NOMO-1 (cell line): ENCODE measurements at regions not wholly inside any gene's neighbourhood (a gene's known extent, or its start where the extent isn't known, plus 50 kb on each side); places are given as distances from the start of the nearest gene placed in this dataset.

Experiments used
- DNase-seq, 2 experiments: peaks; one replicate each; lab custom pipeline; 2025; ENCODE audit not compliant: unreplicated experiment in 2 of 2; lab: John Stamatoyannopoulos, UW

DNA sequence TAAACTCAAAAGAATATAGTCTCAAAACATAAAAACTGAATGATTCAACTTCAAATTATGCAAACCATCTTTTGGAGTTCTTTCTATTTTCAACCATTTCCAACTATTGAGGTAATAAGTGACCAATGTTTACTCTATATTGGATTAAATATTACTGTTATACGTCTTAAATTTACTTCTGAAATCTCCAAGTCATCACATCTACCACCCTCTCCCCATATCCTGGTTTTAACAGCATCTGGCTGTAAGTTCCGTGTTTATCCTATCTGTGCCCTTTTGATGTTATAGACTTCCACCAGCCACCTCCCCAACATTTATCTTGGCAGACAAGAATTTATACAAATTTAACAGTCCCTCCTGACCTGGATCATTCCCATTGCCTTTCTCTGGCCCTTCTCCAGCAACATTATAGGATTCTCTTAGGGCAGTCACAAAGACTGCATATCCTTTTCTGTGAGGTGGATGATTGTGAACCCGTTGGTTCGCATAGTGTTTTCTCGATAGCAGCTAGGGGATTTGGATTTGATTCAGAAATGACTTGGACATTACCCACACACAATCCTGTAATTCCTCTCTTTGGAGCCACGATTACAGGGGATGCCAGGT is 313.4 kb upstream of the FMN2 start:
- no peak for DNase-seq

DNA sequence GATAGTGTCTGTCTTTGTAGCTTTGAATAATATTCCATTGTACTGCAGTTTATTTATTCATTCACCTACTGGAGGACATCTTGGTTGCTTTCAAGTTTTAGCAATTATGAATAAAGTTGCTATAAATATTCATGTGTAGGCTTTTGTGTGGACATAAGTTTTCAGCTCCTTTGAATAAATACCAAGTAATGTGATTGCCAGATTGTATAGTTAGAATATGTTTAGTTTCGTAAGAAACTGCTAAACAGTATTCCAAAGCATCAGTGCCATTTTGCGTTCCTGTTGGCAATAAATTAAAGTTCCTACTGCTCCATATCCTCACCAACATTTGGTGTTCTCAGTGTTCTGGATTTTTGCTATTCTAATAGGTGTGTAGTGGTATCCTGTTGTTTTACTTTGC is 311.7 kb upstream of the FMN2 start:
- no peak for DNase-seq

DNA sequence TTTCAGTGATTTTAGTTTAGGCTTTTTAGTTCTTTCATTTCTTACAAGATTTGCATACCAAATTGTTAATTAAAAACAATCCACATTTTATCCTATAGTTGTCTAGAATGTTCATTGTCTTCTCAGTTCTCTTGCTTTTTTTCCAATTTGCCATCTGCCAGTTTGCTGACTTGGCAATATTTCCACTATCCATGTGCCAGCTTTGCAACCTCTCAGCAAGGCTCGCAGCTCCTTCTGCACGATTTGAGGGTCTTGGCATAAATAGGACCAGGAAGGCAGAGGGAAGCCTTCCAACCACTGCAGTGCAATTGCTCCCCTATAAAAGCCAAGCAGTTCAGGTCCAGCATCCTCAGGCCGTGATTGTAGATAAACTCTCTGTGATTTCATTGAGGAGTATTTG is 306.8 kb upstream of the FMN2 start:
- DNase-seq, result no peak

DNA sequence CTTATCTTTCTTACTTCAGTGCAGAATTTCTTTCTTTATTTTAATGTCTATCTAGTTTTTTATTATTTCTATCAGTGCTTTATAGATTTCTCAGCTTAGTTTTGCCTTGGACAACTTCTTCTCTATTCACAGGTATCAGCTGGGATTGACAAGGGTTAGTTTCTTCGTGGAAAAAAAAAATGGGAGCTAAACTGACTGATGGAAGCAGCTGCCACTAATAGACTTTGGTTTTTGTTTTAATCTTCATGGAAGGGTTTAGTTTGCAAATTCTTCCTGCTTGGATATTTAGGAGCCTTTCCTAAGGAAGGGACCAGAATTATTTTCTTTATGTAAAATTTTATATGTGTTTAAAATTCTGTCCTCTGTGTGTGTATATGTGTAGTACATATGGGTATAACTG is 306.1 kb upstream of the FMN2 start:
- DNase-seq, result no peak

DNA sequence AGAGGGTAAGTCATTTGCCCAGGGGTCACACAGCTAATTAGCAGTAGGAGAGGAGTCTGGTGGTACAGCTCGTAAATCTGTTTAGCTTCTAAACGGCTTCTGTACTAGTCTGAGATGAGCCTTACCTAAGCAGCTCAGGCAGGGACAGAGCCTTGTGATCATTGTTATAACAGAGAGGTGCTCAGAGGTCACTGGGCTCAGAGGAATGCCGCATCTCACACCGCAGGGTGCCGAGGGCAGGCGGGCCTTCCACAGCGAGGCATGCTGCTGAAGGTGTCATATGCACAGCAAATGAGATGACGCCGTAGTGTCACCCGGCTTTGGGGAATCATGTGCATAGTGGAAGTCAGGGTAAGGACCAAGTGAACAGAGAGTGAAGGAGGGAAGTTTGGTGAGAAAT is 305.2 kb upstream of the FMN2 start:
- no peak for DNase-seq

DNA sequence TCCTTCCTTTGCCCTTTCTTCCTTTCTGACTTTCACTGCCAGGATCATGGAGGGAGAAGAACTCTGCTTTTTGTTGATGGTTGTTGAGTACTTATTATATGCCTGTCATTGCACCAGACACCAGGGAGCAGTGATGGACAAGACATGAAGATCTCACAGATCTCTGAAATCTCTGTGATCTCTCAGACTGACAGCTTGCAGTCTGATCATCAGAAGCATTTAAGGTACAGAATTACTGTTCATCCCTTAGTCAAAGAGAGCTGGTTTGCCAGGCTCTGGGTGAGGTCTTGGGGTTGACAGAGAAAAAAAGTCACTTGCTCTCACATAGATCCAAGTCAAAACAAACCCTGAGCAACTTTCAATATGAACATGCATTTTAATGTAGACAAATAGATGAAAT is 299.5 kb upstream of the FMN2 start:
- no peak for DNase-seq

DNA sequence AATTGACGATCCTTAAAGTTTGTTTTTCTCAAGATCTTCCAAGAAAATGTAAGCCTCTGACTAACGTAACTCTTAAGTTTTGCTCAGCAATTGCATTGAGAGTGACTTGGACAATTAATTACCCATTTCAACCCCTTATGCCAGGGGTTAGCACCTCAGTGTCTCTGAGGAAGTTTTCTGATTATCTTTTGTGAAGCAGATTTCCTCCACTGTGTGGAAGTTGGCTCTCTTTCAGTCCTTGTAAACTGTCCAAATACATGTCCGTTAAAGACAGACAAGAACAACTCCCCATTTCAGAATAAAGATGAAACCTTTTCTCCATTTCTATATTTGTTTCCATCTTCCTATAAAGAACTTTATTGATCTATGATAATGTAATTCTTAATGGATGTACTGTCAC is 296.4 kb upstream of the FMN2 start:
- DNase-seq, result no peak

DNA sequence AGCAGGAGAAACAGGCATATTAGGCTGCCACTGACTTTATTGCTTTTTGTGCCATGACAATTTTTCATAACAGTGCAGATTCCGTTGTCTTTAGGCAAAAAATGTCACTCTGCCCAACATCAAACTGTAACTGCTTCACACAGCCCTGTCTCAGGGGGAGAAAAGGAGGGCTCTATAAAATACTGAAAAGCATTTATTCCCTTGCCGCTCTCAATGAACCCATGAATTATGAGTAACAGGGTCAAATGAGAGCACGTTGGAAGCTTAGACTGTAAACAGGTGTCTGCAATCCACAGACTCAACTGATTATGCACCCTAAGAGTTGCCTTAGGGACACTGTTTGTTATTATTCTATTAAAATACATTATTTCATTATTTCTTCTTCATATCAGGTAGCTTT is 292.1 kb upstream of the FMN2 start:
- DNase-seq, result no peak

DNA sequence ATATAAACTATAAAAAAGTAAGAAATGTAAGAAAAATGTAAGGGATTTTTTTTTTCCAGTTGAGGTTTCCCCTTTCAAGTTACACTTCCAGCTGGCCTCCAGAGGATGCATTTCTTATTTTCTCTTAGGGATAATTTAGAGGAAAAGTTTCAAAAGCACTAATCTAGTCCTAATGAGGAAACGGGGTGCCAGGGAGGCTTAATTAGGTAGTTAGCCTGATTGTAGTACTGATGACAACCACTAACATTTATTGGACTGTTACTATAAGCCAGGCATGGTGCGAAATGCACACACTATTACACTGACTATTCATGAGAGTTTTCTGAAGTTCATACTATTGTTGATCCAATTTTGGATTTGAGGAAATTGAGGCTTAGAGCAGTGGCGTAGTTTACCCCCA is 290.8 kb upstream of the FMN2 start:
- DNase-seq, result no peak

DNA sequence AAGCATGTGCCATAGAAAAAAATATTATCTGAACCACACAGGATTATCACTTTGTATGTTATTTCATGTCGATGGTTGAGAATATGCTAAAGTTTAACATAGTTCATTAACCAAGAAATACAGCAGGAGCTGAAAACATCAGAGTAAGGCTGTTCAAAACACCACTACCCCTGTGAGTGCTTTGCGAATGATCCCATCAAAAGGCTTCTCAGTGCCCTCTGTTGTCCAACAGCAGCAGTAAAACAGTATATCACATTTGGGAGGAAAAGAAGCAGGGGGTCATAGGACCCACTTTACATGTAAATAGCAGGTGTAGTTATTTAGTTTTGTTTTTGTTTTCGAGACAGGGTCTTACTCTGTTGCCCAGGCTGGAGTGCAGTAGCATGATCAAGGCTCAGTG is 289.4 kb upstream of the FMN2 start:
- DNase-seq, result no peak

DNA sequence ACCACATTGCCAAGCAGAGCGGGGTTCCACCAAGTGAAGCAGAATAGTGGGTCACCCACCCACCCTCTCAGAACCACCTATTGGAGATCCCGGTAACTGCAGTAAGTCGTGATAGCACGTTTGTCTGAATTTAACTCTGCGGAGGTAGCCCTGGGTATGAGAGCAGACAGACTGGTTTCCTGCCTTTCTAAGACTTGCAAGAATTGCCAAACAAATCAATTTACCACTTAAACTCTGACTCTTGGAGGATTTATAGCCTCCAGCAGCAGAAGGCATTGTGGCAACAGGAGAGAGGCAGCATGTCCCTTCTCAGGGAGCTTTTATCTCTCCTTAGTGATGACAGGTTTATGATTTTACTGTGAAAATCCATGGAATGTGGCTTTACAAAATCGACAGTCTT is 287.9 kb upstream of the FMN2 start:
- no peak for DNase-seq

DNA sequence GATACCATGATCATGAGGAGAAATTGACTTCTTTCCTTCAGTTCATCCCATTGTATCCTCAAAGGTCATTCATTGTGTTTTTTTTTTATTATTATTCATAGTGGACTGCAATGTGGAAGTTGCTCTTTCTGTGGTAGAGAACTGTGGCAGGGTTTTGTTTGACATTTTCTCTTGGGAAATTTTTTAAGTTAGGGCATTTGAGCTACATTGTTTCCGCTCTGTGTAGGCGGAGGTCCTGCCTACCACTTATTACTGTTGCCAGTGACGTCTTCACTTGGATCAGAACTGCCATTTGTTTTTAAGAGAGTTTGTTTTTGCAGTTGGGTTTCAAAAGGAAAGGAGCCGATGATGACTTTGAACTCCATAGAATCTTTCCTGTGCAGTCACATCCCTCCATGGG is 287.4 kb upstream of the FMN2 start:
- no peak for DNase-seq

DNA sequence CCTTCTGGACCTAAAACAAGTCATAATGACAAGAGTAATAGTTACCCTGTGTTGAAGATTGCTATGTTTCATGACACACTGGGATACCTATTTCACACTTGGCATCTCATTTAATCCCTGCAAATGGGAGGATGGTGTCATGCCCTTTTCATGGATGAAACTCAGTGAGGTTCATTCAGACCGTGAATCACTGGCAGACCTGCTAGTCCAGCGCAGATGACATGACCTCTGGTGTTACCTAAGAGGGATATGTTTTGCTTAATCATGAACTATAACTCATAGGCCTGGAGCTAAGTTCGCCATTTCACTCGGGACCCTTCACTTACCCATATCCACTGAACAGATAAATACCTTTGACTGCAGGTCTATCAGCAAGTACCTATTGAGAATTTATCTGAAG is 286.6 kb upstream of the FMN2 start:
- DNase-seq, result no peak

DNA sequence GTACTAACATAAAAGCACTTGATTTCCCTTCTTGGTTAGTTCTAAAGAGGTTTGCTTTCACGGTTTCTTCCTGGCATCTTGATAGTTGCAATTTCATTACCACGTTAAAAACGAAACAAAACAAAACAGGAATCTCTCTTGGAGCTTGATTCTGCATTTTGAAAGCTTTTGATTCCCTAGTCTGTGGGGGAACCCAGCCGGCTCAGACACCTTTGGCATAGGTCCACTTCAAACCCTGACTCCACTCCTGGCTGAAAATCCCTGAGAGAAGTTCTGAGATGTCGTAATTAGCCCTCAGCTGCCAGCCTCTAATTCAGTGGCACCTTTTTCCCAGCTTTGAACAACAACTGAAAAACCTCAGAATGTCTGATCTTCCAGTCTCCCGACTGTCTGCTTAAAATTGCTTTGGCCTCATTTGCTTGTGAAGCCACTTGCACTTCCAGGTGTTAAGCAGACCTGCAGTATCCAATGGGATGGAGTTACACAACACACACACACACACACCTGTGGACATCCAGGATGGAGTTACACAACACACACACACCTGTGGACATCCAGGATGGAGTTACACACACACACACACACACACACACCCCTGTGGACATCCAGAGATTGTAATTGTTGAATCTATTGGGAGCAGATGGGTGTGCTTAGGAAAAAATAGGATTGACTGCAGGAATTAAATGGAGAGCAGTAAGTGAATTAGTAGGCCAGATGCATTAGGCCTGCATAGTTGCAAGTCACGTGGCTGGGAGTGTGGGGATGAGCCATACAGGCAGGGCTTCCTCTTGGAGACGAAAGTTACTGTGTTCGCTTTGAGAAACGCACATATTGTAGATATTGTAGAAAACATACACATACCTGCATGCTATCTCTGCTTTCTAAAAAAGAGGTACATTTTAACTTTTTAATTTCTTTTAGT is 285.6 kb upstream of the FMN2 start:
- DNase-seq, result no peak

DNA sequence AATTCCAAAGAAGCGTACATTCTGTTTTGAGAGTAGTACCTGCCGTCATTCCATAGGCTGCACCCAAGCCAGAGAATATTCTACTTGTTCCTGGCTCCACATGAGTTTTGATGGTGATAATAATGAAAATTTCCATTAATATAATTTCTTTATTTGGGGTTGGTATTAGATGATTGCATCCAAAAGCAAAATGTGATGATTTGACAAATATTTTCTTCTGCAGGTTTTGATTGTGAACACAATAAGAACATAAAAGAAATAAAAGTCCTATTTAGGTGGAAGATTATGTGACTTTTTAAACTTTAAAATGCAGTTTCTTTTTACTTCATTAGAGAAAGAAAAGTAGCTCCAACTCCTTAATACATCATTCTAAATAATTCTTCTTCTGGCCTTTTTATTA is 284.8 kb upstream of the FMN2 start:
- DNase-seq, result no peak

DNA sequence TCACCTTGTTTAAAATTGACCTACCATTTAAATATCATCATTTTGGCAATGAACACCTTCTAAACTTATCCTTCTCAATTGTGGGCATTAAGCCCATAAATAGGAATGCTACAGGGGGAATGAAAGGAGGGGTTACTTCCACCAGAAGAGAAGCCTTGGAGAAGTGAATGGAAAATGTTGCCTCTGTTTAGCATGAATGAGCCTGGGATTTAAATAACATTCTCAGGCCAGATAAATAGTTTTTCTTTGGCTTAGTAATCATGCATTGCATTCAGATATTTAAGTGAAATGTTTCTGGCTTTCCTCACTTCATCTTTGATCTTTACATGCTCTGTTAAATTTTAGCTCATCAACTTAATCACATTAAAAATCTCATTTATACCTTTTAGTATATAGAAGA is 284.3 kb upstream of the FMN2 start:
- DNase-seq, result no peak

DNA sequence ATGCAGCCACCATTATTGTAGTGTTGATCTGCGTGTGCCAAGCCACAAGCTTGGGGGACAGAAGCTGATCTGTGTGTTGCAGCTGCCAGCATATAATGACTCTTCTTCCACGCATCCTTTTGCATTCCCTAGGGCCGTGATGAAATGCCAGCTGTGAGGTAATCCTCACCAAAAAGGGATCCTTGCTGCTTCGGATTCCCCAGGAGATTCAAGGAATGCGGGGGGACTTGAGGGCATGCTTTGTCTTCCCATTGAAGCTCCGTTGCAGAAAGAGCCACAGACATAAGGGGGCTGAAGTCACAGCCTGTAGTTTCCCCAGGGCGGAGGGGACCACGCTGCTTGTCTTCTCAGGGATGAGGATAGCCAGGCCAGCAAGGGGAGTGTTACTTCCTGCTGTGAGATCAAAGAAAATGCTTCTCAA is 281.6 kb upstream of the FMN2 start:
- no peak for DNase-seq

DNA sequence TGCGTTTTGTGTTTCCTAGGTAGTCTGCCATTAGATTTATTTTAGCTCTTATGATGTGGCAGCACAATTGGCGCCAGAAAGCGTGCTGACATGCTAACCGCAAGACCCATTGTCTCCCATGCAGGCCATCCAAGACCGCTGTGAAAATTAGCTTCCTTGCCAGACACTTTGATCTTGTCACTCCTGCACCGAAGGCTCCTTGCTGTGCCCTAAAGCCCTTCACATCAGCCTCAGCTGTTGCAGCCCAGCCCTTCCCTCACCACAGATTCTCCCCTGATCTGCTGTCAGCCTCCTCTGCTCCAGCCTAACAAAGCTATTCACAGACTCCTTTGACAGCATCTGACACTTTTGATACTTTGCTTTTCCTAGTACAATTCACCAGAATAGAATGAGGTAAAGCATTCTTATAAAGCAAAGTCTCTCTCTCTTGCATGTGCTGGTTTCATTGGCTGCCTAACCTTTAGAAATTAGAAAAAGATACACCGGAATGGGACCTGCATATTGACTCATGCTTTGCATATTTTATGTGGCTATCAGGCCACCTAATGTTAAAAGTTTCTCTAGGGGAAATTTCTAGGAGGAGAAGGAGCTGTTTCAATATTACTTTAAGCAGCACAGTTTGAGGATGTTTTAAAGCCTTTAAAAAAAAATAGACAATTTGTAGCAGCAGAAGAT is 280.3 kb upstream of the FMN2 start:
- DNase-seq, result no peak

DNA sequence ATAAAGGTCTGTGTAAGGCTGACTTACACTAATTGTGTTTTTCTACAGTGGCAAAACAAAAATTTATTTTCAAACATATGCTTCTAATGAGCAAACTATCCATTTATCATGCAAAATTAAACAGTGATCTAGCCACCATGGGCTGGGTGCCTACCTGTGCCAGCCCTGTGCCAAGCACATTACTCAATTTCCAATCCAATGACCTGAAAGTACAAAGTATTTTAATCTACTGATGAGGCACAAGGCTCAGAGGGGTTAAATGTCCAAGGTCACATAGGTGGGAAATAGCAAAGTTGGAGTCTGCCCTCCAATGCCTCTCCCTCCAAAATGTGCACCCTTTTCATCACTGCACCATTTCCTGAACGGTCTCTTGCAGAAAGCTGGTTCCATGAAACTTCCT is 279.1 kb upstream of the FMN2 start:
- no peak for DNase-seq

DNA sequence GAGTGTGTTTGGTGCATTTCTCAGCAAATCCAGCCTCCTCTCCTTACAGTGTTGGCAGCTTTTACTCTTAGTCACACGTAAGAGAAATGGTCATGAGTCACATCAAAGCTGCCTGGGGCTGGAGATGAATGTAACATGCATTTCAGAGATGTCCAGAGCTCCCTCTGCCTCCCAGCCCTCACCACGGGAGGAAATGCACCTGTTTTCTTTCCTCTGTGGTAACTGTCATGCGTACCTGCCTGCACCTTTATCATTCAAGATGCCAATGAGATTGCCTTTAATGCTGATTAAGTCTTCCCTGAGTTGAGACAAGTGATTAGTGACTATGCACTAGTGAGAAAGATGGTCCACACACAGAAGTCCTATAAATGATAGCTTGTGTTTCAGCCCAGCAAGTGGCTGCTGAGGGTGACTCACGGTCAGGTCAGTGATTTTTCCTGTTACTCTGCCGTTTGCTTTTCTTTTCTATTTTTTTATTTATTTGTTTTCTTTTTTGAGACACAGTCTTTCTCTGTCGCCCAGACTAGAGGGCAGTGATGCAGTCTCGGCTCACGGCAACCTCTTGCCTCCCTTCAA is 277.3 kb upstream of the FMN2 start:
- DNase-seq, result no peak

DNA sequence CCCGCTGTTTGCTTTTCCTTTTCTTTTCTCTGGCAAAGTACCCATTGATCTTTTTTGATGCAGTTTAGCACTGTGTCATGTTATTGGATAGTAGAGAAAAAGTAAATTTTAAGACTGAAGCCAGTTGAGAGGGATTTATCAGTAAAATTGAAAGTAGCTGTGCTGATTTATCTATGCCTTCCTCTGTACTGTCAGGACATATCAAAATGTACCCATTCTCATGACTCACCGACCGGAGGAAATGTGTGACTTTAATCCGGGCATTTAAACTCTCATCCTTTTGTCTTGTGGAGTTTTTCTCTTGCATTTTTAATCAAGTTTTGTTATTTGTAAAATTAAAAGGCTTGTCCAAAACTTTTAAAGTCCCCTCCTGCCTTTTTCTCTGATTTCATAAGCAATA is 276.6 kb upstream of the FMN2 start:
- no peak for DNase-seq
